ENCODE measurements at regions not wholly inside any gene's neighbourhood (a gene's known extent, or its start where the extent isn't known, plus 50 kb on each side); places are given as distances from the start of the nearest gene placed in this dataset.

DNA sequence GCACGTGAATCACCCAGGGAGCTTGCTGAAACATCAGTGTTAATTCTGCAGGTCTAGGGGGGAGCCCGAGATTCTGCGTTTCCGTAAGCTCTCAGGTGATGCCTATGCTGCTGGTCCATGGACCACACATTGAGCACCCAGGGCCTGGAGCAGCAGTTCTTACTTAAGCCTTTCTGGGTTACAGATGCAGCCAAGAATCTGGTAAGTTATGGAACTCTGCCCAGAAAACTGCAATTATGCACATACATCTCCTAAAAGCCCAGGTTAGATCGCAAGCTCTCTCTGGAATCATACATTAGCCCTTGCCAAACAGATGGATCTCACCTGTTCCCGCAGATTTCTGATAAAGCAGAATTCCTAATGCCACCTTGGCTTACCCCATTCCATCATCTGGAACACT is 265.9 kb upstream of the SALL1 start:
- intact Hi-C loops (cut with DNase I) = no loop called here
- Histone ChIP-seq H3K9me3 (no peaks in the 10 kb centered on the region), H3K27ac (no peak overlapping the region), H3K36me3 (replicated peaks in 1 of 2; ENCODE audit: insufficient read depth in 1 of 2, low read depth in 2 of 2) (no peaks in the 10 kb centered on the region), H3K27me3 (no peaks in the 10 kb centered on the region), H3K4me1 (peaks cover 15% of the 10 kb centered on the region), H3K4me3 (no peak overlapping the region)
- DNase-seq = no peak
- 72% methylated on average over 2 to 6 of the region's 6 CpGs for WGBS, 2 donors
- no peak for ATAC-seq
- TF ChIP-seq, protein P1, sequence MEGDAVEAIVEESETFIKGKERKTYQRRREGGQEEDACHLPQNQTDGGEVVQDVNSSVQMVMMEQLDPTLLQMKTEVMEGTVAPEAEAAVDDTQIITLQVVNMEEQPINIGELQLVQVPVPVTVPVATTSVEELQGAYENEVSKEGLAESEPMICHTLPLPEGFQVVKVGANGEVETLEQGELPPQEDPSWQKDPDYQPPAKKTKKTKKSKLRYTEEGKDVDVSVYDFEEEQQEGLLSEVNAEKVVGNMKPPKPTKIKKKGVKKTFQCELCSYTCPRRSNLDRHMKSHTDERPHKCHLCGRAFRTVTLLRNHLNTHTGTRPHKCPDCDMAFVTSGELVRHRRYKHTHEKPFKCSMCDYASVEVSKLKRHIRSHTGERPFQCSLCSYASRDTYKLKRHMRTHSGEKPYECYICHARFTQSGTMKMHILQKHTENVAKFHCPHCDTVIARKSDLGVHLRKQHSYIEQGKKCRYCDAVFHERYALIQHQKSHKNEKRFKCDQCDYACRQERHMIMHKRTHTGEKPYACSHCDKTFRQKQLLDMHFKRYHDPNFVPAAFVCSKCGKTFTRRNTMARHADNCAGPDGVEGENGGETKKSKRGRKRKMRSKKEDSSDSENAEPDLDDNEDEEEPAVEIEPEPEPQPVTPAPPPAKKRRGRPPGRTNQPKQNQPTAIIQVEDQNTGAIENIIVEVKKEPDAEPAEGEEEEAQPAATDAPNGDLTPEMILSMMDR (IDR thresholded peaks at IDR 0.05) = no peak
- no peak for TF ChIP-seq POLR2A (IDR thresholded peaks at IDR 0.05)

DNA sequence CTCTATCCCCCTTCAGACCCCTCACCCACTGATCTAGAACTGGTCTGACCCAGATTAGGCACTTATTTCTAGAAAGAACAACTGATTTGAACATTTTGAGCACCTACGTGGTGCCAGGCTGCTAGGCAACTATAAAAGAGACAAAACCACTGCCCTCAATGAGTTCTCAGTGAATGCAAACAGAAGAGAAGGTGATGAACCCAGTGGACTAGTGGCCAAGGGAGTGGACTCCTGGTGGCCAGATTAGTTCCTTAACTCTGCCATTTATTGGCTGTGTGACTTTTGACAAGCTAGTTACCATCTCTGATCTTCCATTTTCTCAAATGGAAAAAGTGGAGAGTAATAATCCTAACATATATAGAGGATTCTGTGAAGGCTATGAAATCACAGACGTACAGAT is 259.1 kb upstream of the SALL1 start:
- WGBS, 2 donors = 90% methylated on average over 2 of the region's 2 CpGs
- Histone ChIP-seq H3K9me3 (no peaks in the 10 kb centered on the region), H3K4me3 (no peak overlapping the region), H3K27me3 (no peaks in the 10 kb centered on the region), H3K27ac (peak overlapping the region in 3 of 4 donors; percentile 80 to 87 (median 80)), H3K4me1 (peaks cover 78% of the 10 kb centered on the region), H3K36me3 (replicated peaks in 1 of 2; ENCODE audit: insufficient read depth in 1 of 2, low read depth in 2 of 2) (no peaks in the 10 kb centered on the region)
- DNase-seq (no peak), ATAC-seq (no peak)
- TF ChIP-seq POLR2A (IDR thresholded peaks at IDR 0.05) = no peak
- TF ChIP-seq, protein P1 (IDR thresholded peaks at IDR 0.05) = no peak
- intact Hi-C loops (cut with DNase I) = no loop called here

DNA sequence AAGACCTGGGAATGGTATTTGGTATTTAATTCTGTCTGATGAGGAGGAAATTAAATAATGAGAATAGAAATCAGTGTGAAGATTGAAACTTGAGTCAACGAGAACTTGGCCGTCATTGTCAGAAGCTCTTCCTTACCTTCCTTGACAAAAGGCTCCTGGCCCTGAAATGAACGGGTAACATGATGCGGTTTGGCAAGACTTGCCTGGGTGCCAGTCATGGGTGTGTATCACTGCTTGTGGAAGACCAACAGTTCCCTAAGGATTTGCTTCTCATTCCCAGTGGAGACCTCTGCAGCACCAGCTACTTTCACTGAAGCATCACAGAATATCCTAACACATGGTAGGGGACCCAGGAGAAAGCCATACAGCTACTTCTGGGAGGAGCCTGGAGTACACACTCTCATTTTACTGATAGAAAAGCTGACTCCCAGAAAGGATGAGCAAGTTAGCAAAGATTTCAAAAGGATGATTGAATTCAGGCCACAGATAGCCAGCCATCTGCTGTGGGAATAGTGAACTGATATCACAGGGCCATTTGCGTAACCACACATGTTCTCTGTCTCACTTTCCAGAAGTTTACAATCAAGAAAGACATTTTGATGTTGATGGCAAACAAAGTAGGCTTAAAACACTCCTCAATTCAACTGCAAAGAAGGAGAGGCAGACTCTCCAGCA is 258.1 kb upstream of the SALL1 start:
- intact Hi-C loops (cut with DNase I) = no loop called here
- TF ChIP-seq, protein P1 (IDR thresholded peaks at IDR 0.05) = no peak
- TF ChIP-seq POLR2A (IDR thresholded peaks at IDR 0.05) = no peak
- ATAC-seq = no peak
- Histone ChIP-seq H3K27me3 (no peaks in the 10 kb centered on the region), H3K9me3 (no peaks in the 10 kb centered on the region), H3K4me3 (no peak overlapping the region), H3K27ac (peak overlapping the region; percentile 80 to 89 (median 84)), H3K4me1 (peaks cover 88% of the 10 kb centered on the region), H3K36me3 (replicated peaks in 1 of 2; ENCODE audit: insufficient read depth in 1 of 2, low read depth in 2 of 2) (no peaks in the 10 kb centered on the region)
- peak in 2 of 4 donors; percentile 33 to 38 for DNase-seq
- 45 to 60% methylated on average over 5 of the region's 5 CpGs for WGBS, 2 donors

- Histone ChIP-seq H3K4me3 (no peak overlapping the region), H3K4me1 (peaks cover 95% of the 10 kb centered on the region), H3K27ac (peak overlapping the region; percentile 80 to 89 (median 84)), H3K36me3 (replicated peaks in 1 of 2; ENCODE audit: insufficient read depth in 1 of 2, low read depth in 2 of 2) (no peaks in the 10 kb centered on the region), H3K9me3 (no peaks in the 10 kb centered on the region), H3K27me3 (no peaks in the 10 kb centered on the region)
- 10 to 12% methylated on average over 4 of the region's 4 CpGs for WGBS, 2 donors
- DNase-seq = peak in 3 of 4 donors; percentile 38 to 73 (median 42)
- peak; percentile 98 for ATAC-seq
- intact Hi-C loops (cut with DNase I) = no loop called here
- peak in 1 of 3 donors; percentile 17 for TF ChIP-seq POLR2A (IDR thresholded peaks at IDR 0.05)
- TF ChIP-seq, protein P1 (IDR thresholded peaks at IDR 0.05) = no peak
These were observed 257.3 kb upstream of the SALL1 start for GRCh38 chr16:51408357-51408756.

GRCh38 chr16:51407921-51408320 is 256.9 kb upstream of the SALL1 start:
- intact Hi-C loops (cut with DNase I) = no loop called here
- TF ChIP-seq, protein P1 (IDR thresholded peaks at IDR 0.05) = no peak
- TF ChIP-seq POLR2A (IDR thresholded peaks at IDR 0.05) = no peak
- DNase-seq = no peak
- Histone ChIP-seq H3K4me1 (peaks cover 99% of the 10 kb centered on the region), H3K27ac (peak overlapping the region; percentile 66 to 87 (median 80)), H3K27me3 (no peaks in the 10 kb centered on the region), H3K4me3 (no peak overlapping the region), H3K36me3 (replicated peaks in 1 of 2; ENCODE audit: insufficient read depth in 1 of 2, low read depth in 2 of 2) (no peaks in the 10 kb centered on the region), H3K9me3 (no peaks in the 10 kb centered on the region)
- WGBS, 2 donors = 34 to 45% methylated on average over 1 of the region's 1 CpG
- no peak for ATAC-seq
